ENCODE measurements at regions not wholly inside any gene's neighbourhood (a gene's known extent, or its start where the extent isn't known, plus 50 kb on each side); places are given as distances from the start of the nearest gene placed in this dataset.

DNA sequence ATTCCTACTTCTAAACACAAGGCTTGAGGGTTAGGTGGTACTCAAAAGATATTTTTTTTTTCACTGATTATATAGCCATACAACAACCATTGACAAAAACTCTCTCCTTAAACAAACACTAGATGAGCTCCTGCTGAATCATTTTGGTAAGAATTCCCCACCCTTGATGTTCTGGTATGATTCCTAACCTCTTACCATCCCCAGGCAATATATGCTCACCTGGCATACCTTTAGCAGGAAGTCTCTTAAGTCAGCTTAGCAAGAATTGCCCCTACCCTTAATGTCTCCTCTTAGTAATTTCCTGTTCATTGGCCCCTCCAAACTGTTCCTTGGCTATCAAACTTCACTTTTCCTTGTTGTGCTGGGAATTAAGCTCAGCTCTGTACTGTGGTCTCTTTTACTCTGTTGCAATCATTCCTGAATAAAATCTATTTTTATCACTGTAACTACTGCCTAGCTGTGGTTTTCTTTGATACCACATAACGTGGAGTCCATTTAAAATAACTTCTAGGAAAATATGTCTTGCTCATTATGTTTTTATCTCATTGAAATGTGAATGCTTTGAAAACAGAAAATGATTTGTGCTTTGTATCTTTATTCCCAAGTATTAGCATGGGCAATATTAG is 712.6 kb downstream of the SLC16A7 start:
- ATAC-seq (no peak), DNase-seq (ENCODE audit: low read depth, low spot score) (no peak)
- H4K20me1 ChIP-seq (ENCODE audit: insufficient read depth), result no peaks in the 10 kb centered on the region
- H3K4me2 ChIP-seq (ENCODE audit: low read length), result no peak overlapping the region
- no peak overlapping the region for H2AFZ ChIP-seq (ENCODE audit: low read depth, low read length, poor library complexity, severe bottlenecking)
- POLR2A ChIA-PET, result no interaction called here
- no peak overlapping the region for H3K9ac ChIP-seq (ENCODE audit: low read length)
- H3K36me3 ChIP-seq (ENCODE audit: control insufficient read depth in 1 of 2, insufficient read depth in 2 of 2, low read length in 2 of 2), result no peaks in the 10 kb centered on the region
- TF ChIP-seq EZH2 (IDR thresholded peaks at IDR 0.05) (no peak), RAD21 (IDR thresholded peaks at IDR 0.05; ENCODE audit: low read depth) (no peak), SRF (IDR thresholded peaks at IDR 0.05; ENCODE audit: low read depth) (no peak), POLR2A (IDR thresholded peaks at IDR 0.05; ENCODE audit: borderline replicate concordance, extremely low read depth, insufficient read depth, insufficient read length) (no peak), ELF1 (IDR thresholded peaks at IDR 0.05; ENCODE audit: borderline replicate concordance, low read depth) (no peak), SIN3A (IDR thresholded peaks at IDR 0.05; ENCODE audit: low read depth) (no peak), YY1 (IDR thresholded peaks at IDR 0.05; ENCODE audit: extremely low read depth, insufficient replicate concordance, low read depth, low read length) (no peak), JUND (IDR thresholded peaks at IDR 0.05) (no peak), CBX3 (IDR thresholded peaks at IDR 0.05; ENCODE audit: low read depth) (no peak)
- TF ChIP-seq, protein P1, sequence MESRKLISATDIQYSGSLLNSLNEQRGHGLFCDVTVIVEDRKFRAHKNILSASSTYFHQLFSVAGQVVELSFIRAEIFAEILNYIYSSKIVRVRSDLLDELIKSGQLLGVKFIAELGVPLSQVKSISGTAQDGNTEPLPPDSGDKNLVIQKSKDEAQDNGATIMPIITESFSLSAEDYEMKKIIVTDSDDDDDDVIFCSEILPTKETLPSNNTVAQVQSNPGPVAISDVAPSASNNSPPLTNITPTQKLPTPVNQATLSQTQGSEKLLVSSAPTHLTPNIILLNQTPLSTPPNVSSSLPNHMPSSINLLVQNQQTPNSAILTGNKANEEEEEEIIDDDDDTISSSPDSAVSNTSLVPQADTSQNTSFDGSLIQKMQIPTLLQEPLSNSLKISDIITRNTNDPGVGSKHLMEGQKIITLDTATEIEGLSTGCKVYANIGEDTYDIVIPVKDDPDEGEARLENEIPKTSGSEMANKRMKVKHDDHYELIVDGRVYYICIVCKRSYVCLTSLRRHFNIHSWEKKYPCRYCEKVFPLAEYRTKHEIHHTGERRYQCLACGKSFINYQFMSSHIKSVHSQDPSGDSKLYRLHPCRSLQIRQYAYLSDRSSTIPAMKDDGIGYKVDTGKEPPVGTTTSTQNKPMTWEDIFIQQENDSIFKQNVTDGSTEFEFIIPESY (IDR thresholded peaks at IDR 0.05; ENCODE audit: extremely low read depth, insufficient replicate concordance, low read length), result no peak
- no peaks in the 10 kb centered on the region for H3K9me2 ChIP-seq (ENCODE audit: insufficient read depth)
- H3K27ac ChIP-seq (ENCODE audit: low read depth, low read length), result no peak overlapping the region
- intact Hi-C loops (cut with micrococcal nuclease), result no loop called here
- no peaks in the 10 kb centered on the region for H3K79me2 ChIP-seq (ENCODE audit: insufficient read depth, low read length)
- no peaks in the 10 kb centered on the region for H3K4me1 ChIP-seq (ENCODE audit: control insufficient read depth in 1 of 2, insufficient read depth in 2 of 2, low read length in 2 of 2)
- no peaks in the 10 kb centered on the region for H3K9me3 ChIP-seq (ENCODE audit: control insufficient read depth in 1 of 2, insufficient read depth in 1 of 2, low read depth in 1 of 2, low read length in 2 of 2)
- no peaks in the 10 kb centered on the region for H3K27me3 ChIP-seq (ENCODE audit: insufficient read depth, low read length)
- CTCF ChIA-PET, result no interaction called here
- BruUV-seq (replicated peaks), result no TSS peak
- H3K4me3 ChIP-seq (replicated peaks in 1 of 2; ENCODE audit: low read depth in 1 of 2, low read length in 2 of 2), result no peak overlapping the region
- RAD21 ChIA-PET (ENCODE audit: low non-redundant PET in 1 of 2, low total read pairs in 2 of 2, uncharacterized antibody in 2 of 2, unreplicated experiment in 2 of 2), result no interaction called here
